Muscle of leg (tissue), 3 donors: ENCODE measurements at regions not wholly inside any gene's neighbourhood (a gene's known extent, or its start where the extent isn't known, plus 50 kb on each side); places are given as distances from the start of the nearest gene placed in this dataset.
"Not testable (repeated sequence)": the region's sequence is repeated elsewhere in the genome, so short reads cannot be mapped to it uniquely, and the experiment has no call there.

Source experiments
- DNase-seq: peaks from one replicate; pipeline ENCODE4 v3.0.0; 2013
- H3K27ac ChIP-seq: one replicate; pipeline ENCODE4 v1.5.1; 2013; ENCODE audit warnings: mild to moderate bottlenecking, low read length, control low read depth
- H3K27me3 ChIP-seq: one replicate; pipeline ENCODE4 v1.6.1; 2013; ENCODE audit warnings: low read length; ENCODE audit not compliant: control insufficient read depth, insufficient read depth
- H3K36me3 ChIP-seq: one replicate; pipeline ENCODE4 v1.6.1; 2013; ENCODE audit warnings: low read length; ENCODE audit not compliant: control insufficient read depth, insufficient read depth
- H3K4me1 ChIP-seq: one replicate; pipeline ENCODE4 v1.6.1; 2013; ENCODE audit warnings: low read length; ENCODE audit not compliant: control insufficient read depth, insufficient read depth
- H3K4me3 ChIP-seq: one replicate; pipeline ENCODE4 v1.5.1; 2013; ENCODE audit warnings: low read length, control low read depth
- H3K9me3 ChIP-seq: replicated peaks from 2 replicates; pipeline ENCODE4 v1.6.1; 2013; ENCODE audit warnings: low read depth, low read length; ENCODE audit not compliant: control insufficient read depth
- WGBS: methylation state at CpG from one replicate; pipeline ENCODE4 v1.1.5; 2013; ENCODE audit warnings: missing lambda C conversion rate; ENCODE audit not compliant: insufficient coverage; 5-methylcytosine and 5-hydroxymethylcytosine counted together

- DNase-seq, result no peak
- no peaks in the 10 kb centered on the region for H3K27me3 ChIP-seq
- H3K36me3 ChIP-seq, result no peaks in the 10 kb centered on the region
- H3K4me3 ChIP-seq, result no peak overlapping the region
- no peak overlapping the region for H3K27ac ChIP-seq
- no peaks in the 10 kb centered on the region for H3K4me1 ChIP-seq
- WGBS, result 72% methylated on average over 4 of the region's 4 CpGs
- H3K9me3 ChIP-seq, result no peaks in the 10 kb centered on the region
Observed at GRCh38 chr5:114912189-114912920, 257.4 kb downstream of the TRIM36 start.

GRCh38 chr5:114910727-114911126 lies 259.0 kb downstream of the TRIM36 start:
- Histone ChIP-seq H3K4me1 (no peaks in the 10 kb centered on the region), H3K27me3 (no peaks in the 10 kb centered on the region), H3K4me3 (no peak overlapping the region), H3K9me3 (peaks cover under 1% of the 10 kb centered on the region), H3K36me3 (no peaks in the 10 kb centered on the region), H3K27ac (no peak overlapping the region)
- DNase-seq, result no peak

GRCh38 chr5:114909424-114909823 lies 260.3 kb downstream of the TRIM36 start:
- Histone ChIP-seq H3K4me3 (no peak overlapping the region), H3K36me3 (no peaks in the 10 kb centered on the region), H3K9me3 (peaks cover 5% of the 10 kb centered on the region), H3K27ac (no peak overlapping the region), H3K4me1 (no peaks in the 10 kb centered on the region), H3K27me3 (no peaks in the 10 kb centered on the region)
- no CpG with 5 or more reads among the region's 2 CpGs for WGBS
- DNase-seq, result no peak

- WGBS, result no CpG with 5 or more reads among the region's 2 CpGs
- no peak overlapping the region for H3K27ac ChIP-seq
- H3K4me1 ChIP-seq, result no peaks in the 10 kb centered on the region
- peaks cover 16% of the 10 kb centered on the region for H3K9me3 ChIP-seq
- no peaks in the 10 kb centered on the region for H3K36me3 ChIP-seq
- no peak overlapping the region for H3K4me3 ChIP-seq
- no peak for DNase-seq
- H3K27me3 ChIP-seq, result no peaks in the 10 kb centered on the region
Observed at GRCh38 chr5:114903767-114904166, 265.9 kb downstream of the TRIM36 start.

GRCh38 chr5:114898602-114899001 lies 271.1 kb downstream of the TRIM36 start:
- no peak for DNase-seq
- Histone ChIP-seq H3K9me3 (peaks cover 14% of the 10 kb centered on the region), H3K4me1 (no peaks in the 10 kb centered on the region), H3K4me3 (no peak overlapping the region), H3K27ac (no peak overlapping the region), H3K27me3 (no peaks in the 10 kb centered on the region), H3K36me3 (no peaks in the 10 kb centered on the region)
- WGBS, result no CpG with 5 or more reads among the region's 2 CpGs

- DNase-seq, result no peak
- Histone ChIP-seq H3K4me1 (no peaks in the 10 kb centered on the region), H3K27ac (no peak overlapping the region), H3K4me3 (no peak overlapping the region), H3K36me3 (no peaks in the 10 kb centered on the region), H3K9me3 (no peaks in the 10 kb centered on the region), H3K27me3 (no peaks in the 10 kb centered on the region)
- 75% methylated on average over 1 of the region's 2 CpGs for WGBS
Observed at GRCh38 chr5:114883675-114884074, 286.0 kb downstream of the TRIM36 start.

GRCh38 chr5:114859438-114859735 lies 310.3 kb downstream of the TRIM36 start:
- peak; percentile 19 for DNase-seq
- H3K4me1 ChIP-seq, result peaks cover 13% of the 10 kb centered on the region

GRCh38 chr5:114858665-114859437 lies 310.9 kb downstream of the TRIM36 start:
- Histone ChIP-seq H3K27ac (no peak overlapping the region), H3K9me3 (no peaks in the 10 kb centered on the region), H3K36me3 (no peaks in the 10 kb centered on the region), H3K4me3 (no peak overlapping the region), H3K27me3 (no peaks in the 10 kb centered on the region), H3K4me1 (peaks cover 13% of the 10 kb centered on the region)
- peak; percentile 9 for DNase-seq
- no CpG with 5 or more reads among the region's 7 CpGs for WGBS

More at GRCh38 chr5:114859438-114859735, 310.3 kb downstream of the TRIM36 start:
- H3K27ac ChIP-seq, result no peak overlapping the region
- H3K36me3 ChIP-seq, result no peaks in the 10 kb centered on the region
- H3K9me3 ChIP-seq, result no peaks in the 10 kb centered on the region
- H3K27me3 ChIP-seq, result no peaks in the 10 kb centered on the region
- H3K4me3 ChIP-seq, result no peak overlapping the region

- peaks cover 13% of the 10 kb centered on the region for H3K4me1 ChIP-seq
- DNase-seq, result peak; percentile 47
- H3K27ac ChIP-seq, result no peak overlapping the region
- no peaks in the 10 kb centered on the region for H3K9me3 ChIP-seq
- no peaks in the 10 kb centered on the region for H3K36me3 ChIP-seq
- no peaks in the 10 kb centered on the region for H3K27me3 ChIP-seq
- H3K4me3 ChIP-seq, result peak overlapping the region; percentile 13
- WGBS, result 36% methylated on average over 13 of the region's 22 CpGs
Observed at GRCh38 chr5:114857941-114858551, 311.7 kb downstream of the TRIM36 start.

- DNase-seq, H3K27me3 ChIP-seq, H3K4me3 ChIP-seq, H3K9me3 ChIP-seq, H3K4me1 ChIP-seq, H3K27ac ChIP-seq, H3K36me3 ChIP-seq: not testable (repeated sequence)
- WGBS, result 83% methylated on average over 9 of the region's 9 CpGs
Observed at GRCh38 chr5:114844711-114845110, 325.0 kb downstream of the TRIM36 start.
